Neural crest cell (in vitro differentiated cells): ENCODE measurements at regions not wholly inside any gene's neighbourhood (a gene's known extent, or its start where the extent isn't known, plus 50 kb on each side); places are given as distances from the start of the nearest gene placed in this dataset.
"Not testable (repeated sequence)": the region's sequence is repeated elsewhere in the genome, so short reads cannot be mapped to it uniquely, and the experiment has no call there.

ENCODE experiments used
- DNase-seq: peaks from one replicate; pipeline ENCODE4 v3.0.0; 2021; ENCODE audit warnings: low read depth, mixed read lengths, low spot score
- H3K27ac Mint-ChIP-seq: one replicate; pipeline ENCODE4 v1.8.0; 2021; ENCODE audit warnings: mild to moderate bottlenecking, mixed read lengths; ENCODE audit not compliant: unreplicated experiment
- H3K27me3 Mint-ChIP-seq: 2 replicates; pipeline ENCODE4 v1.8.0; 2021; ENCODE audit warnings: low read depth, mild to moderate bottlenecking, mixed read lengths
- H3K36me3 Mint-ChIP-seq: 2 replicates; pipeline ENCODE4 v1.8.0; 2021; ENCODE audit warnings: low read depth, mild to moderate bottlenecking, mixed read lengths
- H3K4me1 Mint-ChIP-seq: 2 replicates; pipeline ENCODE4 v1.8.0; 2021; ENCODE audit warnings: mixed read lengths
- H3K4me3 Mint-ChIP-seq: one replicate; pipeline ENCODE4 v1.8.0; 2021; ENCODE audit warnings: mild to moderate bottlenecking, mixed read lengths
- H3K9me3 Mint-ChIP-seq: 2 replicates; pipeline ENCODE4 v1.8.0; 2021; ENCODE audit warnings: mixed read lengths
- CTCF ChIP-seq: fragments of 200-600 bp; sonication (generic); conservative IDR thresholded peaks from 2 replicates; pipeline ENCODE4 v1.5.0; 2021; ENCODE audit warnings: antibody characterized with exemption, mild to moderate bottlenecking

- Mint-ChIP-seq H3K9me3 (peaks cover 5% of the 10 kb centered on the region), H3K4me1 (no peaks in the 10 kb centered on the region), H3K4me3 (no peak overlapping the region), H3K36me3 (no peaks in the 10 kb centered on the region), H3K27me3 (peaks cover 3% of the 10 kb centered on the region), H3K27ac (no peak overlapping the region)
- no peak for TF ChIP-seq CTCF
- no peak for DNase-seq
Measured at GRCh38 chr1:29620631-29621030, 384.3 kb downstream of the PTPRU start.

DNA sequence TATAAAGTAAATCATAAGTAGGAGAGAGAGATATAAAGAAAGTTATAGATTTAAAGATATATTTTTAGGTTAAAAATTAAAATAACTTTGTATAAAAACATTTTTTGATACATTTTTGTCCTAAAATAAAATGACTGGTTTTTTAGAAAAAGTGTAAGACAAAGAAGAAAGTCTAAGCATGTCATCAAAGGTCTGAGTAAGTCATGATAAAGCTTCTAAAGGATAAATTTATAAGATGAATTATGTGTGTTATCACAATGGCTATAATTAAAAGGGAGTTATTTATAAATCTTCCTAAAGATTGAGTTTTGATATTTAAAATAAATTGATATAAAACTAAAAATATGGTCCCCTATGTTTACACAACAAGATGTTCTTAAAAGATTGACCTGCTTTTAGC, 370.9 kb downstream of the PTPRU start:
- Mint-ChIP-seq H3K4me3 (no peak overlapping the region), H3K27me3 (peaks cover 2% of the 10 kb centered on the region), H3K36me3 (peaks cover 4% of the 10 kb centered on the region), H3K27ac (no peak overlapping the region), H3K9me3 (peaks cover 7% of the 10 kb centered on the region), H3K4me1 (no peaks in the 10 kb centered on the region)
- no peak for DNase-seq
- TF ChIP-seq CTCF = no peak

DNA sequence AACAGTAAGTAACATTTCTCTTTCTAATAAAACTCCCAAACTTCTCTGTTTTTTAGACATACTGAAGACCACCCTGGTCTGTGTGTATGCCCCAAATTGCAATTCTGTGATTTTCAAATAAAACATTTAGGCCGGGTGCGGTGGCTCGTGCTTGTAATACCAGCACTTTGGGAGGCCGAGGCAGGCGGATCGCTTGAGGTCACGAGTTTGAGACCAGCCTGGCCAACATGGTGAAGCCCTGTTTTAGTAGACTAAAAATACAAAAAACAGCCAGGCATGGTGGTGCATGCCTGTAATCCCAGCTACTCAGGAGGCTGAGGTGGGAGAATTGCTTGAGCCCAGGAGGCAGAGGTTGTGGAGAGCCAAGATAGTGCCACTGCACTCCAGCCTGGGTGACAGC, 368.5 kb downstream of the PTPRU start:
- not testable (repeated sequence) for DNase-seq, H3K4me1 Mint-ChIP-seq, H3K27me3 Mint-ChIP-seq, H3K27ac Mint-ChIP-seq, H3K36me3 Mint-ChIP-seq, H3K4me3 Mint-ChIP-seq, H3K9me3 Mint-ChIP-seq

DNA sequence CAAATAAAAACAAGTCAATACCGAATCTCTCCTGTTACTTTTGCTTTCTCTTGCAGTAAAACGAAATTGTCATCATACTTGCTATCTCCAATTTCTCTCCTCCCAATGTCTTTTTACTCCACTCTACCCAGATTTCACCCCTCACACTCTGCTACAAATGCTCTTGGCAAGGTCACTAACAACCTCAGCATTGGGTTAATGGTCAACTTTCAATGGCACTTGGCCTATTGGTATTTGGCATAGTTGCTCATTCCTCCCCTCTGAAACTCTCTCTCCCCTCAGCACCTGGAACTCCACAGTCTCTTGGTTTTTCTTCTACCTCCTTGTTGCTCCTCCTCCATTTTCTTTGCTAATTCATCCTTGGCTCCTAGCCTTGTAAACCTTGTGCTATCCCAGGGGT, 367.3 kb downstream of the PTPRU start:
- no peak for TF ChIP-seq CTCF
- H3K27me3 Mint-ChIP-seq = peaks cover 2% of the 10 kb centered on the region
- no peak overlapping the region for H3K4me3 Mint-ChIP-seq
- H3K4me1 Mint-ChIP-seq = no peaks in the 10 kb centered on the region
- DNase-seq = no peak
- H3K36me3 Mint-ChIP-seq = peaks cover 4% of the 10 kb centered on the region
- no peak overlapping the region for H3K27ac Mint-ChIP-seq
- peaks cover 7% of the 10 kb centered on the region for H3K9me3 Mint-ChIP-seq

DNA sequence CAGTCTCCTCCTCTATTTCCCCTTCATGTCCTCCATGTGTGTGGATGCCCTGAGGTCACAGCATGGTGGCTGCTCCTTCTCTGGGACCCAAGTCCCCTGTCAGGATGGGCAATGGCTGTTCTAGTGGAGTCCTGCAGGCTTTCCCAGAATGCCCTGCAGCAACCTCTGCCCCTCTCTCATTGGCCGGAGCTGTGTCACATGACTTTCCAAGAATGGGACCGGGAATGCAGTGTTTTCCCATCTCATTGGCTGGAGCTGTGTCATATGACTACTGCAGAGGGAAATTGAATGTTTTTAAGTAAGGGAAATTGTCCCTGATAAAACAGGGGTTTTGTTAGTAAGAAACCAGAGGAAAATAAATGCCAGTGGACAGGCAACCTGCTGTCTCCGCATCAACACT, 365.9 kb downstream of the PTPRU start:
- Mint-ChIP-seq H3K27ac (no peak overlapping the region), H3K4me3 (no peak overlapping the region), H3K4me1 (no peaks in the 10 kb centered on the region), H3K9me3 (peaks cover 4% of the 10 kb centered on the region), H3K27me3 (no peaks in the 10 kb centered on the region), H3K36me3 (no peaks in the 10 kb centered on the region)
- TF ChIP-seq CTCF = no peak
- DNase-seq = no peak

DNA sequence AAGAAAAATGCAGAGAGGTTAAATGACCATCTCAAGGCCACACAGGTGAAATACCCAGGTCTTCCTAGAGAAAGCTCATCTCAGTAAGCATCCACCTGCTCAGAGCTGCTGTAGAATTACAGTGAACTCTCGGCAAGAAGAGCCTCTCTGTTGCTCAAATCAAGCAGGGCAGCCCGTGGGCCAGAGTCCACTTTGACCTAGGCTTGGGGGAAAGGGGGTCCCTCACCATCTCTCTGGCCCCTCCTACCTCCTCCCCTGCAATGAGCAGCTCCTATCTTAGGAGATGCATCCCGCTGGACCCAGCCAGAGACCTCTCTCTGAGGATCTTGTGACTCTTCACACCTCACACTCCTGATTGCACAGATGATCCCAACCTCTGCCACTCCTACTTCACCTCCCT, 364.7 kb downstream of the PTPRU start:
- no peak for TF ChIP-seq CTCF
- no peaks in the 10 kb centered on the region for H3K4me1 Mint-ChIP-seq
- peaks cover 3% of the 10 kb centered on the region for H3K9me3 Mint-ChIP-seq
- no peaks in the 10 kb centered on the region for H3K27me3 Mint-ChIP-seq
- no peak overlapping the region for H3K4me3 Mint-ChIP-seq
- no peak overlapping the region for H3K27ac Mint-ChIP-seq
- H3K36me3 Mint-ChIP-seq = no peaks in the 10 kb centered on the region
- no peak for DNase-seq
